ENCODE measurements at regions not wholly inside any gene's neighbourhood (a gene's known extent, or its start where the extent isn't known, plus 50 kb on each side); places are given as distances from the start of the nearest gene placed in this dataset. TPM values are rescaled to one million over a fixed set of nuclear protein-coding genes. Genes with fewer than 3 reads are reported as not detected.

Small RNA genes lying in the stretch of these regions (small RNA-seq; reads per million reads assigned to genes)
- gene RPS21P8 (ENCODE audit: insufficient read depth) = not detected

Data from H1 (cell line).